HG03439 (cell line): ENCODE measurements at regions not wholly inside any gene's neighbourhood (a gene's known extent, or its start where the extent isn't known, plus 50 kb on each side); places are given as distances from the start of the nearest gene placed in this dataset.
"Not testable (repeated sequence)": the region's sequence is repeated elsewhere in the genome, so short reads cannot be mapped to it uniquely, and the experiment has no call there.

Experiments
- ATAC-seq: cut with Tn5 transposase; IDR thresholded peaks from one replicate; pipeline ENCODE4 v1.9.1; 2021; ENCODE audit warnings: mild to moderate bottlenecking, moderate library complexity; ENCODE audit not compliant: unreplicated experiment

- no peak for ATAC-seq
Observed at GRCh38 chr12:60644076-60644475, 1048.2 kb downstream of the SLC16A7 start.

GRCh38 chr12:60666895-60667294 lies 1071.1 kb downstream of the SLC16A7 start:
- no peak for ATAC-seq

- no peak for ATAC-seq
Observed at GRCh38 chr12:60672949-60673348, 1077.1 kb downstream of the SLC16A7 start.

GRCh38 chr12:60684988-60685655 lies 1089.3 kb downstream of the SLC16A7 start:
- ATAC-seq: no peak

GRCh38 chr12:60689137-60689536 lies 1093.3 kb downstream of the SLC16A7 start:
- no peak for ATAC-seq

GRCh38 chr12:60693019-60693626 lies 1097.3 kb downstream of the SLC16A7 start:
- no peak for ATAC-seq

- ATAC-seq: no peak
Observed at GRCh38 chr12:60704171-60704914, 1108.5 kb downstream of the SLC16A7 start.

- ATAC-seq: no peak
Observed at GRCh38 chr12:60710246-60710645, 1114.4 kb downstream of the SLC16A7 start.

GRCh38 chr12:60714141-60714900 lies 1118.5 kb downstream of the SLC16A7 start:
- ATAC-seq: no peak

GRCh38 chr12:60724475-60724874 lies 1128.6 kb downstream of the SLC16A7 start:
- no peak for ATAC-seq

- no peak for ATAC-seq
Observed at GRCh38 chr12:60724984-60725383, 1129.2 kb downstream of the SLC16A7 start.

GRCh38 chr12:60752589-60752988 lies 1156.8 kb downstream of the SLC16A7 start:
- ATAC-seq: no peak

- ATAC-seq: no peak
Observed at GRCh38 chr12:60758224-60758623, 1162.4 kb downstream of the SLC16A7 start.

- no peak for ATAC-seq
Observed at GRCh38 chr12:60760965-60761364, 1165.1 kb downstream of the SLC16A7 start.

GRCh38 chr12:60801166-60801565 lies 1205.3 kb downstream of the SLC16A7 start:
- not testable (repeated sequence) for ATAC-seq

- ATAC-seq: no peak
Observed at GRCh38 chr12:60803147-60803546, 1207.3 kb downstream of the SLC16A7 start.

- no peak for ATAC-seq
Observed at GRCh38 chr12:60805364-60805763, 1209.5 kb downstream of the SLC16A7 start.

GRCh38 chr12:60819794-60820193 lies 1224.0 kb downstream of the SLC16A7 start:
- ATAC-seq: no peak

GRCh38 chr12:60822580-60822979 lies 1226.8 kb downstream of the SLC16A7 start:
- ATAC-seq: no peak

- ATAC-seq: no peak
Observed at GRCh38 chr12:60830381-60830780, 1234.6 kb downstream of the SLC16A7 start.

GRCh38 chr12:60832290-60832689 lies 1236.5 kb downstream of the SLC16A7 start:
- no peak for ATAC-seq
